DND-41 (cell line): ENCODE measurements at regions not wholly inside any gene's neighbourhood (a gene's known extent, or its start where the extent isn't known, plus 50 kb on each side); places are given as distances from the start of the nearest gene placed in this dataset.
"Not testable (repeated sequence)": the region's sequence is repeated elsewhere in the genome, so short reads cannot be mapped to it uniquely, and the experiment has no call there.

Experiments
- ATAC-seq: fragments of 200-7000 bp; cut with Tn5 transposase; 3 replicates; pipeline ENCODE4 v1.9.1; 2021; ENCODE audit warnings: low read depth; ENCODE audit not compliant: insufficient read depth
- DNase-seq: peaks from one replicate; pipeline ENCODE4 v3.0.0-alpha.2; 2020
- H2AFZ ChIP-seq: 2 replicates; pipeline ENCODE4 v1.6.0; 2012; ENCODE audit warnings: low read depth, low read length
- H3K27ac ChIP-seq: 2 replicates; pipeline ENCODE4 v1.5.1; 2012; ENCODE audit warnings: low read length, inconsistent platforms
- H3K27me3 ChIP-seq: fragments of 200-600 bp; sonication (generic); 2 replicates; pipeline ENCODE4 v1.6.0; 2012; ENCODE audit warnings: low read length, mild to moderate bottlenecking, inconsistent platforms; ENCODE audit not compliant: insufficient read depth, poor library complexity
- H3K36me3 ChIP-seq: 2 replicates; pipeline ENCODE4 v1.5.1; 2012; ENCODE audit warnings: low read length, inconsistent platforms; ENCODE audit not compliant: insufficient read depth
- H3K4me1 ChIP-seq: 2 replicates; pipeline ENCODE4 v1.5.1; 2012; ENCODE audit warnings: mild to moderate bottlenecking, low read length; ENCODE audit not compliant: insufficient read depth
- H3K4me2 ChIP-seq: 2 replicates; pipeline ENCODE4 v1.6.0; 2012; ENCODE audit warnings: mild to moderate bottlenecking, moderate library complexity, low read length, inconsistent platforms; ENCODE audit not compliant: insufficient read depth
- H3K4me3 ChIP-seq, 2 experiments: fragments of 200-600 bp in 1 of 2; shearing (Covaris generic) in 1 of 2; 2 replicates each; pipeline ENCODE4 v1.5.1; 2012 to 2016; ENCODE audit warnings: inconsistent platforms in 2 of 2, low read length in 2 of 2, mild to moderate bottlenecking in 2 of 2, low read depth in 1 of 2, moderate library complexity in 1 of 2
- H3K79me2 ChIP-seq: 2 replicates; pipeline ENCODE4 v1.6.0; 2012; ENCODE audit warnings: low read length, inconsistent platforms; ENCODE audit not compliant: insufficient read depth
- H3K9ac ChIP-seq: 2 replicates; pipeline ENCODE4 v1.6.0; 2012; ENCODE audit warnings: low read depth, mild to moderate bottlenecking, inconsistent platforms, low read length, moderate library complexity
- H3K9me3 ChIP-seq: 2 replicates; pipeline ENCODE4 v1.5.1; 2012; ENCODE audit warnings: low read length, moderate library complexity, mild to moderate bottlenecking, inconsistent platforms; ENCODE audit not compliant: insufficient read depth, severe bottlenecking
- H4K20me1 ChIP-seq: 2 replicates; pipeline ENCODE4 v1.6.0; 2012; ENCODE audit warnings: low read length; ENCODE audit not compliant: insufficient read depth
- EZH2 ChIP-seq: IDR thresholded peaks from 3 replicates; pipeline ENCODE4 v1.6.1; 2012; ENCODE audit warnings: borderline replicate concordance, low read depth, mild to moderate bottlenecking, moderate library complexity, low read length, inconsistent platforms; ENCODE audit not compliant: severe bottlenecking
- TF ChIP-seq, protein P1 (sequence below): IDR thresholded peaks from 2 replicates; pipeline ENCODE4 v1.5.1; 2012; ENCODE audit warnings: borderline replicate concordance, low read length, moderate library complexity, mild to moderate bottlenecking; ENCODE audit not compliant: poor library complexity, severe bottlenecking; ENCODE audit errors: extremely low read depth

DNA sequence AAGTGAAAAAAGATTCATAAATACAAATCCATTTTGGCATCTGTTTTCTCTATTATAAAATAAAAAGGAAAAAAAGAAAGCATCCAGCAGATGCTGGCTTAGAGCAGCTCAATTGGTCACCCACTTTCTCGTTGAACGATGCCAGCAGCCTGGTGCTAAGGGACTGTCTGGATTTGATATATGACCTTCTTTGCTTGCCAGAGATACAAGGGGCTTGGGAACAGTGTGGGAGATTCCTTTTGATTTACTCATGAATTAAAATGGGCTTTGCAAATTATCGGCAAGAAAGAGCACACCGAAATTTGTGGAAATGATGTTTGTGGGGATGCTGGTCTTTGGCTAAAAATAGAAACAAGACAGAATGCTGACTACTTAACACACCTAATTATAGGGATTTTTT lies 210.3 kb upstream of the STT3B start:
- Histone ChIP-seq H3K4me1 (no peaks in the 10 kb centered on the region), H3K9me3 (peaks cover 14% of the 10 kb centered on the region), H3K36me3 (no peaks in the 10 kb centered on the region), H2AFZ (no peak overlapping the region), H3K27me3 (no peaks in the 10 kb centered on the region), H4K20me1 (no peaks in the 10 kb centered on the region), H3K4me3 (no peak overlapping the region), H3K79me2 (no peaks in the 10 kb centered on the region), H3K9ac (no peak overlapping the region), H3K4me2 (no peak overlapping the region), H3K27ac (no peak overlapping the region)
- TF ChIP-seq, protein P1, sequence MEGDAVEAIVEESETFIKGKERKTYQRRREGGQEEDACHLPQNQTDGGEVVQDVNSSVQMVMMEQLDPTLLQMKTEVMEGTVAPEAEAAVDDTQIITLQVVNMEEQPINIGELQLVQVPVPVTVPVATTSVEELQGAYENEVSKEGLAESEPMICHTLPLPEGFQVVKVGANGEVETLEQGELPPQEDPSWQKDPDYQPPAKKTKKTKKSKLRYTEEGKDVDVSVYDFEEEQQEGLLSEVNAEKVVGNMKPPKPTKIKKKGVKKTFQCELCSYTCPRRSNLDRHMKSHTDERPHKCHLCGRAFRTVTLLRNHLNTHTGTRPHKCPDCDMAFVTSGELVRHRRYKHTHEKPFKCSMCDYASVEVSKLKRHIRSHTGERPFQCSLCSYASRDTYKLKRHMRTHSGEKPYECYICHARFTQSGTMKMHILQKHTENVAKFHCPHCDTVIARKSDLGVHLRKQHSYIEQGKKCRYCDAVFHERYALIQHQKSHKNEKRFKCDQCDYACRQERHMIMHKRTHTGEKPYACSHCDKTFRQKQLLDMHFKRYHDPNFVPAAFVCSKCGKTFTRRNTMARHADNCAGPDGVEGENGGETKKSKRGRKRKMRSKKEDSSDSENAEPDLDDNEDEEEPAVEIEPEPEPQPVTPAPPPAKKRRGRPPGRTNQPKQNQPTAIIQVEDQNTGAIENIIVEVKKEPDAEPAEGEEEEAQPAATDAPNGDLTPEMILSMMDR = no peak
- TF ChIP-seq EZH2 = no peak
- ATAC-seq (no peak), DNase-seq (no peak)

DNA sequence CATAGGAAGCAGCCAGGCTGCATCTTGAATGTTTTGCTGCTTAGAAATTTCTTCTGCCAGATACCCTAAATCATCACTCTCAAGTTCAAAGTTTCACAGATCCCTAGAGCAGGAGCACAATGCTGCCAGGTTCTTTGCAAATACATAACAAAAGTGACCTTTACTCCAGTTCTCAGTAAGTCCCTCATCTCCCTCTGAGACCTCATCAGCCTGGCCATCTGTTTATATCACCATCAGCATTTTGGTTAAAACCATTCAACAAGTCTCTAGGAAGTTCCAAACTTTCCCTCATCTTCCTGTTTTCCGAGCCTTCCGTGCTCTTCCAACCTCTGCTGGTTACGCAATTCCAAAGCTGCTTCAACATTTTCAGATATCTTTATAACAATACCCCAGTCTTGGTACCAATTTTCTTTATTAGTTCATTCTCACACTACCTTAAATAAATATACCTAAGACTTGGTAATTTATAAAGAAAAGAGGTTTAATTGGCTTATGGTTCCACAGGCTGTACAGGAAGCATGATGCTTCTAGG lies 204.8 kb upstream of the STT3B start:
- not testable (repeated sequence) for ATAC-seq, H3K4me1 ChIP-seq

DNA sequence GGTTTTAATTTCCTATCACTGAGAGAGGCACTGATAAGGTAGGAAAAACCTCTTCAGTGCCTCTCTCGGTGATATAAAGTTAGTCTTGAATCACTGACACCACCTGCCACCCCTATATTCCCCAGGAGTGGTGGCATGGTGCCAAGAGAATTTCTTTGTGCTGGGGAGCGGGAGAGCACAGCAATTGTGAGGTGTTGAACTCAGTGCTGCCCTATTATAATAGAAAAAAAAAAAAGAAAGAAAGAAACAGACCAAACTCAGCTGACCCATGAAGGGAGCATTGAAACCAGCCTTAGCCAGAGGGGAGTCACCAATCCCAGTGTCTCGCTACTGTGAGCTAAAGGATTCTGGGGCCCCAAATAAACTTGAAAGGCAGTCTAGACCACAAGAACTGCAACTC lies 201.4 kb upstream of the STT3B start:
- Histone ChIP-seq H3K36me3 (no peaks in the 10 kb centered on the region), H3K4me2 (no peak overlapping the region), H3K79me2 (no peaks in the 10 kb centered on the region), H3K27ac (no peak overlapping the region), H4K20me1 (no peaks in the 10 kb centered on the region), H3K4me1 (no peaks in the 10 kb centered on the region), H3K4me3 (no peak overlapping the region), H3K9ac (no peak overlapping the region), H3K9me3 (peaks cover 11% of the 10 kb centered on the region), H3K27me3 (no peaks in the 10 kb centered on the region), H2AFZ (no peak overlapping the region)
- no peak for ATAC-seq
- no peak for DNase-seq
- TF ChIP-seq, protein P1 = no peak
- TF ChIP-seq EZH2 = no peak

More for the DNA sequence above, 204.8 kb upstream of the STT3B start:
- not testable (repeated sequence) for H3K27me3 ChIP-seq, DNase-seq, H3K9ac ChIP-seq, H3K4me2 ChIP-seq, H3K36me3 ChIP-seq, H3K27ac ChIP-seq, H2AFZ ChIP-seq, H3K4me3 ChIP-seq, H4K20me1 ChIP-seq, H3K79me2 ChIP-seq
- H3K9me3 ChIP-seq = peaks cover 16% of the 10 kb centered on the region

DNA sequence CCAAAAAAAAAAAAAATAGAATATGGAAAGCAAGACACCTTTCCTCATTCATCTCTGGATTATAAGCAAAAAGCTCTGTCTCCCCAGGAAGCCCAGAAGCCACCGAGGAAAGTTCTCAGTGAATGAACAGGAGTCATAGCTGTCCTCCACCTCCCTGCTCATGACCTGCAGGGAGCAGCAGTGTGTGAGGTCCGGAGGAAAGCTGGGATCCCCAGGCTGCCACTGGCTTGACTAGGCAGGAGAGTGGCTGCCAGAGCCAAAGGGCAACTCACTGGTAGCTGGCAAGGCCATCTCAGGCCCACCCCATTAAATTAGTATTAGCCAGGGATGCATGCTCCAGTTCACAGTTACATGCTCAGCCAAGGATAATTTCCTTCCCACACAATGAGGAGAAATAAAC lies 191.6 kb upstream of the STT3B start:
- ATAC-seq (no peak), DNase-seq (no peak)
- no peaks in the 10 kb centered on the region for H3K4me1 ChIP-seq
- no peak overlapping the region for H3K4me2 ChIP-seq
- no peaks in the 10 kb centered on the region for H4K20me1 ChIP-seq
- no peak overlapping the region for H3K9ac ChIP-seq
- no peak overlapping the region for H2AFZ ChIP-seq
- no peaks in the 10 kb centered on the region for H3K79me2 ChIP-seq
- H3K9me3 ChIP-seq = no peaks in the 10 kb centered on the region
- TF ChIP-seq, protein P1 = no peak
- no peak for TF ChIP-seq EZH2
- H3K36me3 ChIP-seq = no peaks in the 10 kb centered on the region
- no peak overlapping the region for H3K4me3 ChIP-seq
- H3K27me3 ChIP-seq = no peaks in the 10 kb centered on the region
- H3K27ac ChIP-seq = no peak overlapping the region
